ENCODE measurements at regions not wholly inside any gene's neighbourhood (a gene's known extent, or its start where the extent isn't known, plus 50 kb on each side); places are given as distances from the start of the nearest gene placed in this dataset.

DNA sequence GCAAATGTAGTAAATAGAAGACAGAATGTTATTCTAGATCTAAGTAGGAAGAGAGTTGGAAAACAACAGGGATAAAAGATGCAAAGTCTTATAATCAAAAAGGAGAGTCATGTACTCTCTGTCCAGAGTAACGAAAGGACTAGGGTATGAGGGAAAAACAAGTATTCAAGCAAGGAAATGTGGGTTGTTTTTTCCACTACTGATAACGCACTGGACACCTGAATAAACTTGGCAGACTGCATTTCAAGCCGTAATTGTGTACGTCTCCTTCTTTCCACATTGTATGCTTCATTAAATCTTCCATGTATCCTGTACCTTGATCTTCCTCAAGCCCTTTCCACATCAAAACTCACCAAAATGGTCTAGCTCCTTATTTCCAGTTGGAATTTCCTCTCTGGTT is 420.6 kb downstream of the ZEB2 start:
- Histone ChIP-seq H3K4me3 (ENCODE audit: low read length in 2 of 2) (no peak overlapping the region), H3K4me1 (ENCODE audit: control insufficient read depth in 2 of 2, insufficient read depth in 2 of 2, low read length in 2 of 2) (no peaks in the 10 kb centered on the region), H3K27me3 (ENCODE audit: control insufficient read depth in 2 of 2, insufficient read depth in 1 of 2, low read length in 1 of 2) (no peaks in the 10 kb centered on the region), H3K36me3 (ENCODE audit: control insufficient read depth in 2 of 2, insufficient read depth in 2 of 2, low read length in 1 of 2) (no peaks in the 10 kb centered on the region), H3K27ac (ENCODE audit: low read depth in 1 of 2, low read length in 1 of 2) (no peak overlapping the region), H3K9me3 (ENCODE audit: control insufficient read depth in 2 of 2, insufficient read depth in 1 of 2, low read length in 1 of 2) (peaks cover 0 to 6% of the 10 kb centered on the region in 2 donors)
- WGBS: 93% methylated on average over 4 of the region's 4 CpGs
- no peak for DNase-seq (ENCODE audit: low read depth in 6 of 9, low spot score in 9 of 9)

DNA sequence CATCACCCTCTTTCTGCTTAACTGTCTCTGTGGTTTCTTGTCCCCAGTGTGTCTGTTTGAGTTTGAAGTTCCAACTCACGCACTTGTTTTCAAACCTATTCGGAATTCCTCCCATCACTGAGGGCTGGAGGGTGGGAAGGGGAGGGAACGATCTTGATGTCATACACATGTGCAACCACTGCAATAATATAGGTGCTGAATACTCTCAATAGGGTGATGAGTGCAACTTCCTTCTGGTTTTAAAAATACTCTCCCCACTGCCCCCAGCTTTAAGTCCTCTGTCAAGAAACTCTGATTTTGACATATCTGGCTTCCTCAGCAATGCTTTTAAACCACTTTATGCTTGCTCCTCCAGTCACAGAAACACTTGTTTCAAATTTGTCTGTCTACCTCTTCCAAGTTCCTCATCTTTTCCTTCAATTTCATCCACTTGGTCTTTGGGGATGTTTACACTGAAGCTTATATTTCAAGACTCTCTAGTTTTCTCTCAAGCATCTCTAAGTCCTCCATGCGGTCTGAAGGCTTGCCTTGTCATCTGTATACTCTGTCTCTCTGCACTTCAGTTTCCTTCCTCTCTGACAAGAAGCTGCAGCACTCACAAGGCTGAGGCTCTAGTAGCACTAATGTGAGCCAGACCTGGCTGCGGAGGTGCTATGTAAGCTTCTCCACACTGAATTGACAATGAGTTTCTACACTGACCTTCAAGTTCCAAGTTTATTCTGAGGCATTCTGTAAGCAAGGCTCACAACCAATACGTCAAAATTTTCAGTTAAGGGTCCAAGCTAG is 422.3 kb downstream of the ZEB2 start:
- Histone ChIP-seq H3K4me1 (ENCODE audit: control insufficient read depth in 2 of 2, insufficient read depth in 2 of 2, low read length in 2 of 2) (no peaks in the 10 kb centered on the region), H3K4me3 (ENCODE audit: low read length in 2 of 2) (no peak overlapping the region), H3K27me3 (ENCODE audit: control insufficient read depth in 2 of 2, insufficient read depth in 1 of 2, low read length in 1 of 2) (no peaks in the 10 kb centered on the region), H3K9me3 (ENCODE audit: control insufficient read depth in 2 of 2, insufficient read depth in 1 of 2, low read length in 1 of 2) (no peaks in the 10 kb centered on the region), H3K36me3 (ENCODE audit: control insufficient read depth in 2 of 2, insufficient read depth in 2 of 2, low read length in 1 of 2) (no peaks in the 10 kb centered on the region), H3K27ac (ENCODE audit: low read depth in 1 of 2, low read length in 1 of 2) (peak overlapping the region in 1 of 2 donors; percentile 12)
- 73% methylated on average over 6 of the region's 6 CpGs for WGBS
- peak in 1 of 9 donors; percentile 15 for DNase-seq (ENCODE audit: low read depth in 6 of 9, low spot score in 9 of 9)

DNA sequence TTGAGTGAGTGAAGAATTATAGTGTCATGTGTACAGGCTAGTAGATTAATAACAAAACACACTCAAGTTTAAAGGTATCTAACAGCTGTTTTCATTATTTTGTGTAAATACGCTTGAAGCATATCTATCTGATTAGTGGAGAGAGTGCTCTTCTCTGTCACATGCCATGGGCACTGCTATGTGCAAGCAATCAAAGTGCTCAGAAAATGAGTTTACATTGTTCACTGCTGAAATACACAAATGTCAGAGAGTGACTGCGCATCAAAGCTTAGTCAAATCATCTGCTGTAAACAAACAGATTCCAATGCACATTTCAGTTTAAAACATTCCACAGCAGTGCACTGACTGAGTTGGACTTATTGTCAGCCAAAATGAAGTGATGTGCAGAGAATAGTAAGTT is 423.4 kb downstream of the ZEB2 start:
- no peaks in the 10 kb centered on the region for H3K9me3 ChIP-seq (ENCODE audit: control insufficient read depth in 2 of 2, insufficient read depth in 1 of 2, low read length in 1 of 2)
- H3K4me1 ChIP-seq (ENCODE audit: control insufficient read depth in 2 of 2, insufficient read depth in 2 of 2, low read length in 2 of 2): no peaks in the 10 kb centered on the region
- DNase-seq (ENCODE audit: low read depth in 6 of 9, low spot score in 9 of 9): no peak
- WGBS: 98% methylated on average over 2 of the region's 2 CpGs
- no peaks in the 10 kb centered on the region for H3K36me3 ChIP-seq (ENCODE audit: control insufficient read depth in 2 of 2, insufficient read depth in 2 of 2, low read length in 1 of 2)
- no peak overlapping the region for H3K4me3 ChIP-seq (ENCODE audit: low read length in 2 of 2)
- no peak overlapping the region for H3K27ac ChIP-seq (ENCODE audit: low read depth in 1 of 2, low read length in 1 of 2)
- no peaks in the 10 kb centered on the region for H3K27me3 ChIP-seq (ENCODE audit: control insufficient read depth in 2 of 2, insufficient read depth in 1 of 2, low read length in 1 of 2)

DNA sequence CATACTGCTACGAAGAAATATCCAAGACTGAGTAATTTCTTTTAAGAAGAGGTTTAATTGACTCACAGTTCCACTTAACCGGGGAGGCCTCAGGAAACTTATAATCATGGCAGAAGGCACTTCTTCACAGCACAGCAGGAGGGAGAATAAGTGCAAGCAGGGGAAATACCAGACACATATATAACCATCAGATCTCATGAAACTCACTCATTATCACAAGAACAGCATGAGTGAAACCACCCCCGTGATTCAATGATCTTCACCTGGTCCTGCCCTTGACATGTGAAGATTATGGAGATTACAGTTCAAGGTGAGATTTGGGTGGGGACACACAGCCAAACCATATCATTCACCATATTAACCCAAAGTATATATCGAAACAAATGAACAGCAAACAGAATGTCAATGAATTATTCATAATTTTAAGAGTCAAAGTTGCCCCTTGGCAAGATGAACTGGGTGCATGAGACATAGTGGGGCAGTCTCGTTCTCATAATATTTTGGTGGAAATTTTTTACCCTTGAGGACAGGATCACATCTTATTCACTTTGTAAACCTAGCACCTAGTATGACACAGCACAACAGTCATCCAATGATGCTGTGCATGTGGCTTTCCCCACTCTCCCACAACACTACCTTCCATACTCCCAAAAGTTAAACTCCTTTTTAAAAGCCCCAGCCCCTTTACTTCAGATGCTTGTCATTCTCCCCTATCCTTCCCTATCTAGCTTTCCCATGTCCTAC is 425.3 kb downstream of the ZEB2 start:
- no peaks in the 10 kb centered on the region for H3K9me3 ChIP-seq (ENCODE audit: control insufficient read depth in 2 of 2, insufficient read depth in 1 of 2, low read length in 1 of 2)
- no peak overlapping the region for H3K4me3 ChIP-seq (ENCODE audit: low read length in 2 of 2)
- no peaks in the 10 kb centered on the region for H3K27me3 ChIP-seq (ENCODE audit: control insufficient read depth in 2 of 2, insufficient read depth in 1 of 2, low read length in 1 of 2)
- no peaks in the 10 kb centered on the region for H3K36me3 ChIP-seq (ENCODE audit: control insufficient read depth in 2 of 2, insufficient read depth in 2 of 2, low read length in 1 of 2)
- no peaks in the 10 kb centered on the region for H3K4me1 ChIP-seq (ENCODE audit: control insufficient read depth in 2 of 2, insufficient read depth in 2 of 2, low read length in 2 of 2)
- 97% methylated on average over 5 of the region's 5 CpGs for WGBS
- H3K27ac ChIP-seq (ENCODE audit: low read depth in 1 of 2, low read length in 1 of 2): no peak overlapping the region
- DNase-seq (ENCODE audit: low read depth in 6 of 9, low spot score in 9 of 9): no peak

DNA sequence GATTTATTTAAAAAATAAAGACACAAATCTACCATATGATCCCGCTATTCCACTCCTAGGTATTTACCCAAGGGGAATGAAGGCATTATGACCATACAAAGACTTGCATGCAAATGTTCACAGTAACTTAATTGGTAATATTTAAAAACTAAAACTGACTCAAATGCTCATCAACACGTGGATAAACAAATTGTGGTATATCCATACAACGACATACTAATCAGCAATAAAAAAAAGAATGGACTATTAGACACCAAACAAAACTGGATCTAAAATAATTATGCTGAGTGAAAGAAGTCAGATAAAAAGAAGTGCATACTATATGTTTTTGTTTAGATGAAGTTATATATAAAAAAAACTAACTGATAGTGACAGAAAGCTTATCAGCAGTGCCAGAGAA is 428.3 kb downstream of the ZEB2 start:
- Histone ChIP-seq H3K27ac (ENCODE audit: low read depth in 1 of 2, low read length in 1 of 2) (no peak overlapping the region), H3K9me3 (ENCODE audit: control insufficient read depth in 2 of 2, insufficient read depth in 1 of 2, low read length in 1 of 2) (no peaks in the 10 kb centered on the region), H3K4me3 (ENCODE audit: low read length in 2 of 2) (no peak overlapping the region), H3K4me1 (ENCODE audit: control insufficient read depth in 2 of 2, insufficient read depth in 2 of 2, low read length in 2 of 2) (no peaks in the 10 kb centered on the region), H3K27me3 (ENCODE audit: control insufficient read depth in 2 of 2, insufficient read depth in 1 of 2, low read length in 1 of 2) (no peaks in the 10 kb centered on the region), H3K36me3 (ENCODE audit: control insufficient read depth in 2 of 2, insufficient read depth in 2 of 2, low read length in 1 of 2) (no peaks in the 10 kb centered on the region)
- DNase-seq (ENCODE audit: low read depth in 6 of 9, low spot score in 9 of 9): no peak
- 97% methylated on average over 3 of the region's 3 CpGs for WGBS

DNA sequence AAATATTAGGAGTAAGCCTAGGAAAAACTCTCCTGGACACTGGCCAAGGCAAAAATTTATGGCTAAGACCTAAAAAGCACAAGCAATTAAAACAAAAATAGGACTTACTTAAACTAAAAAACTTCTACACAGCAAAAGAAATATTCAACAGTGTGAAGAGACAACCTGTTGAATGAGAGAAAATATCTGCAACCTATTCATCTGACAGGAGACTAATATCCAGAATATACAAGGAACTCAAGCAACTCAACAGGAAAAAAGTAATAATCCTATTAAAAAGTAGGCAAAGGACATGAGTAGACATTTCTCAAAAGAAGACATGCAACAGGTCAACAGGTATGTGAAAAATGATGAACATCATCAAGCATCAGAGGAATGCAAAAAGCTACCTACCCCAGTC is 431.1 kb downstream of the ZEB2 start:
- DNase-seq (ENCODE audit: low read depth in 6 of 9, low spot score in 9 of 9): no peak
- no peaks in the 10 kb centered on the region for H3K27me3 ChIP-seq (ENCODE audit: control insufficient read depth in 2 of 2, insufficient read depth in 1 of 2, low read length in 1 of 2)
- H3K9me3 ChIP-seq (ENCODE audit: control insufficient read depth in 2 of 2, insufficient read depth in 1 of 2, low read length in 1 of 2): no peaks in the 10 kb centered on the region
- H3K36me3 ChIP-seq (ENCODE audit: control insufficient read depth in 2 of 2, insufficient read depth in 2 of 2, low read length in 1 of 2): no peaks in the 10 kb centered on the region
- H3K4me3 ChIP-seq (ENCODE audit: low read length in 2 of 2): no peak overlapping the region
- H3K4me1 ChIP-seq (ENCODE audit: control insufficient read depth in 2 of 2, insufficient read depth in 2 of 2, low read length in 2 of 2): no peaks in the 10 kb centered on the region
- H3K27ac ChIP-seq (ENCODE audit: low read depth in 1 of 2, low read length in 1 of 2): no peak overlapping the region

DNA sequence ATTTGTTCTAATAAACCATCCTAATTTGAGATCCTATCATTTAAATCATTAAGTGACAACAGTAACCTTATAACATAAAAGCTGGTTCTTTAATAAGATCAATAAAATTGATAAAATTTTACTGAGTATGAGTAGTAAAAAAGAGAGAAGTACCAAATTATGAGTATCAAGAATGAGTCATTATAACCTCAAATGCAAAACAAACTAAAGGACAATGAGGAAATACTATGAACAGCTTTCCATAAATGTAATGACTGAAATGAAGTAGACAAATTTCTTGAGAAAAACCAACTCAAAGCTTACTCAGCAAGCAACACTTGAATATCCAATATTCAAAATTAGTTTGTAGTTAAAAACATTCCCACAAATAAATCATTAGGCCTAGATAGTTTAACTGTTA is 433.0 kb downstream of the ZEB2 start:
- Histone ChIP-seq H3K9me3 (ENCODE audit: control insufficient read depth in 2 of 2, insufficient read depth in 1 of 2, low read length in 1 of 2) (no peaks in the 10 kb centered on the region), H3K4me3 (ENCODE audit: low read length in 2 of 2) (no peak overlapping the region), H3K27ac (ENCODE audit: low read depth in 1 of 2, low read length in 1 of 2) (no peak overlapping the region), H3K4me1 (ENCODE audit: control insufficient read depth in 2 of 2, insufficient read depth in 2 of 2, low read length in 2 of 2) (no peaks in the 10 kb centered on the region), H3K27me3 (ENCODE audit: control insufficient read depth in 2 of 2, insufficient read depth in 1 of 2, low read length in 1 of 2) (no peaks in the 10 kb centered on the region), H3K36me3 (ENCODE audit: control insufficient read depth in 2 of 2, insufficient read depth in 2 of 2, low read length in 1 of 2) (no peaks in the 10 kb centered on the region)
- DNase-seq (ENCODE audit: low read depth in 6 of 9, low spot score in 9 of 9): no peak

DNA sequence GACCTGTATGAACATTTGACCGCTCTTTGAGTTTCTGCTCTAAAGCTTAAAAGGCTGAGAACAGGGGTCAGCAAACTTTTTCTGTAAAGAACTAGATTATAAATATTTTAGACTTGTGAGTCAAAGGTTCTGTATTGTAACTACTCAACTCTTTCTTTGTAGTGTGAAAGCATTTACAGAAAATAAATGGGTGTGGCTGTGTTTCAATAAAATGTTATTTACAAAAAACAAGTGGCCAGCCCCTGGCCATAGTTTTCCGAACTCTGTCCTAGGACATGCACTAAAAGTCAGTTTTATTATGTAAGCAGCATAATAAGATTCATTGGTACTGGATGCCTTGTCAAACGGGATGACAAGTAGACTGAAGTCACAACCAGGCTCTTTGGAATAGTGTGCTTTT is 434.9 kb downstream of the ZEB2 start:
- 97% methylated on average over 3 of the region's 3 CpGs for WGBS
- Histone ChIP-seq H3K4me3 (ENCODE audit: low read length in 2 of 2) (no peak overlapping the region), H3K4me1 (ENCODE audit: control insufficient read depth in 2 of 2, insufficient read depth in 2 of 2, low read length in 2 of 2) (no peaks in the 10 kb centered on the region), H3K36me3 (ENCODE audit: control insufficient read depth in 2 of 2, insufficient read depth in 2 of 2, low read length in 1 of 2) (no peaks in the 10 kb centered on the region), H3K27me3 (ENCODE audit: control insufficient read depth in 2 of 2, insufficient read depth in 1 of 2, low read length in 1 of 2) (no peaks in the 10 kb centered on the region), H3K27ac (ENCODE audit: low read depth in 1 of 2, low read length in 1 of 2) (no peak overlapping the region), H3K9me3 (ENCODE audit: control insufficient read depth in 2 of 2, insufficient read depth in 1 of 2, low read length in 1 of 2) (no peaks in the 10 kb centered on the region)
- DNase-seq (ENCODE audit: low read depth in 6 of 9, low spot score in 9 of 9): no peak

DNA sequence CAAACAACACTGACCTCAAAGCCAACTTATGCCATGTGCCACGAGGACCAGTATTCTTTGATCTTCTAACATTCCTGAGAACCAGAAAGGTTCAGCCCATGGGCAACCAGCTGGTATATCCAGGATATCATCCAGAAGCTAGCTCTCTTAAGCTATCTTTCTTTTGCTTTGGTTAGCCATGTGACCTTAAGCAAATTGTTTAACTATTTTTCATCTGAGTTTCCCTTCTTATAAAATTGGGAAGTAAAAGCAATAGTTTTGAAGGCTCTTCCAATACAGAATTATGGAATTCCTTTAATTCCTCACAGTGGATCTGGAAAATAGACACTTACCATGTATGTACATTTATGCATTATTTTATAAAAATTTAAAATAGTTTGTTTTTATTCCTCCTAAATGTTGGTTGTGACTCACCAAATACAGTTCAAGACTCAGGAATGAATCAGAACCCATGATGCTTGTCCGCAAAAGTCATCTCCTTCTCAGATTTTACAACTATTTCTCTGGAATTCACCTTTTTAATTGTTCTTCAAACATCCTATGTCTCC is 435.7 kb downstream of the ZEB2 start:
- WGBS: 98% methylated on average over 2 of the region's 2 CpGs
- Histone ChIP-seq H3K9me3 (ENCODE audit: control insufficient read depth in 2 of 2, insufficient read depth in 1 of 2, low read length in 1 of 2) (no peaks in the 10 kb centered on the region), H3K4me1 (ENCODE audit: control insufficient read depth in 2 of 2, insufficient read depth in 2 of 2, low read length in 2 of 2) (no peaks in the 10 kb centered on the region), H3K4me3 (ENCODE audit: low read length in 2 of 2) (no peak overlapping the region), H3K27ac (ENCODE audit: low read depth in 1 of 2, low read length in 1 of 2) (no peak overlapping the region), H3K27me3 (ENCODE audit: control insufficient read depth in 2 of 2, insufficient read depth in 1 of 2, low read length in 1 of 2) (no peaks in the 10 kb centered on the region), H3K36me3 (ENCODE audit: control insufficient read depth in 2 of 2, insufficient read depth in 2 of 2, low read length in 1 of 2) (no peaks in the 10 kb centered on the region)
- no peak for DNase-seq (ENCODE audit: low read depth in 6 of 9, low spot score in 9 of 9)
